ENCODE measurements at regions not wholly inside any gene's neighbourhood (a gene's known extent, or its start where the extent isn't known, plus 50 kb on each side); places are given as distances from the start of the nearest gene placed in this dataset.

- no peaks in the 10 kb centered on the region for H3K4me1 ChIP-seq (ENCODE audit: insufficient read depth, low read length, severe bottlenecking)
- H3K9me3 ChIP-seq (ENCODE audit: low read length): no peaks in the 10 kb centered on the region
- H3K4me3 ChIP-seq (ENCODE audit: low read depth, low read length, poor library complexity, severe bottlenecking): no peak overlapping the region
- no peak overlapping the region for H3K27ac ChIP-seq (ENCODE audit: low read depth, low read length, poor library complexity, severe bottlenecking)
- no peak overlapping the region for H3K4me2 ChIP-seq (ENCODE audit: low read length)
- H2AFZ ChIP-seq (ENCODE audit: low read length): no peak overlapping the region
- no peaks in the 10 kb centered on the region for H3K9me2 ChIP-seq (ENCODE audit: low read depth, low read length)
- TF ChIP-seq, protein P1, sequence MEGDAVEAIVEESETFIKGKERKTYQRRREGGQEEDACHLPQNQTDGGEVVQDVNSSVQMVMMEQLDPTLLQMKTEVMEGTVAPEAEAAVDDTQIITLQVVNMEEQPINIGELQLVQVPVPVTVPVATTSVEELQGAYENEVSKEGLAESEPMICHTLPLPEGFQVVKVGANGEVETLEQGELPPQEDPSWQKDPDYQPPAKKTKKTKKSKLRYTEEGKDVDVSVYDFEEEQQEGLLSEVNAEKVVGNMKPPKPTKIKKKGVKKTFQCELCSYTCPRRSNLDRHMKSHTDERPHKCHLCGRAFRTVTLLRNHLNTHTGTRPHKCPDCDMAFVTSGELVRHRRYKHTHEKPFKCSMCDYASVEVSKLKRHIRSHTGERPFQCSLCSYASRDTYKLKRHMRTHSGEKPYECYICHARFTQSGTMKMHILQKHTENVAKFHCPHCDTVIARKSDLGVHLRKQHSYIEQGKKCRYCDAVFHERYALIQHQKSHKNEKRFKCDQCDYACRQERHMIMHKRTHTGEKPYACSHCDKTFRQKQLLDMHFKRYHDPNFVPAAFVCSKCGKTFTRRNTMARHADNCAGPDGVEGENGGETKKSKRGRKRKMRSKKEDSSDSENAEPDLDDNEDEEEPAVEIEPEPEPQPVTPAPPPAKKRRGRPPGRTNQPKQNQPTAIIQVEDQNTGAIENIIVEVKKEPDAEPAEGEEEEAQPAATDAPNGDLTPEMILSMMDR (IDR thresholded peaks at IDR 0.05; ENCODE audit: low read length): no peak
- no peak for TF ChIP-seq EZH2 (IDR thresholded peaks at IDR 0.05; ENCODE audit: borderline replicate concordance, low read length)
- no peaks in the 10 kb centered on the region for H3F3A ChIP-seq (ENCODE audit: insufficient read depth, low read length)
- no peaks in the 10 kb centered on the region for H3K27me3 ChIP-seq (ENCODE audit: insufficient read depth, low read length)
- H4K20me1 ChIP-seq (ENCODE audit: insufficient read depth, low read length): no peaks in the 10 kb centered on the region
- no peak overlapping the region for H3K9ac ChIP-seq (ENCODE audit: low read length)
- no peaks in the 10 kb centered on the region for H3K79me2 ChIP-seq (ENCODE audit: insufficient read depth, low read length)
- no peaks in the 10 kb centered on the region for H3K36me3 ChIP-seq (ENCODE audit: insufficient read depth, low read length)
Observed at GRCh38 chr4:136371231-136371630, 1161.1 kb downstream of the PCDH18 start.

GRCh38 chr4:136369073-136369472, 1163.2 kb downstream of the PCDH18 start:
- TF ChIP-seq EZH2 (IDR thresholded peaks at IDR 0.05; ENCODE audit: borderline replicate concordance, low read length): no peak
- TF ChIP-seq, protein P1 (IDR thresholded peaks at IDR 0.05; ENCODE audit: low read length): no peak
- Histone ChIP-seq H2AFZ (ENCODE audit: low read length) (no peak overlapping the region), H3K36me3 (ENCODE audit: insufficient read depth, low read length) (no peaks in the 10 kb centered on the region)

GRCh38 chr4:136357556-136357955, 1174.7 kb downstream of the PCDH18 start:
- Histone ChIP-seq H3K9me3 (ENCODE audit: low read length) (no peaks in the 10 kb centered on the region), H3K9me2 (ENCODE audit: low read depth, low read length) (no peaks in the 10 kb centered on the region), H2AFZ (ENCODE audit: low read length) (no peak overlapping the region), H3K9ac (ENCODE audit: low read length) (no peak overlapping the region), H3K4me2 (ENCODE audit: low read length) (no peak overlapping the region), H3K4me1 (ENCODE audit: insufficient read depth, low read length, severe bottlenecking) (no peaks in the 10 kb centered on the region), H3K36me3 (ENCODE audit: insufficient read depth, low read length) (no peaks in the 10 kb centered on the region), H3K79me2 (ENCODE audit: insufficient read depth, low read length) (no peaks in the 10 kb centered on the region), H3K27ac (ENCODE audit: low read depth, low read length, poor library complexity, severe bottlenecking) (no peak overlapping the region), H4K20me1 (ENCODE audit: insufficient read depth, low read length) (no peaks in the 10 kb centered on the region), H3F3A (ENCODE audit: insufficient read depth, low read length) (no peaks in the 10 kb centered on the region), H3K4me3 (ENCODE audit: low read depth, low read length, poor library complexity, severe bottlenecking) (no peak overlapping the region), H3K27me3 (ENCODE audit: insufficient read depth, low read length) (no peaks in the 10 kb centered on the region)
- no peak for TF ChIP-seq EZH2 (IDR thresholded peaks at IDR 0.05; ENCODE audit: borderline replicate concordance, low read length)
- TF ChIP-seq, protein P1 (IDR thresholded peaks at IDR 0.05; ENCODE audit: low read length): no peak

More at GRCh38 chr4:136369073-136369472, 1163.2 kb downstream of the PCDH18 start:
- H3K4me2 ChIP-seq (ENCODE audit: low read length): no peak overlapping the region
- no peaks in the 10 kb centered on the region for H4K20me1 ChIP-seq (ENCODE audit: insufficient read depth, low read length)
- H3K9ac ChIP-seq (ENCODE audit: low read length): no peak overlapping the region
- H3F3A ChIP-seq (ENCODE audit: insufficient read depth, low read length): no peaks in the 10 kb centered on the region
- no peak overlapping the region for H3K27ac ChIP-seq (ENCODE audit: low read depth, low read length, poor library complexity, severe bottlenecking)
- no peaks in the 10 kb centered on the region for H3K9me3 ChIP-seq (ENCODE audit: low read length)
- no peak overlapping the region for H3K4me3 ChIP-seq (ENCODE audit: low read depth, low read length, poor library complexity, severe bottlenecking)
- no peaks in the 10 kb centered on the region for H3K4me1 ChIP-seq (ENCODE audit: insufficient read depth, low read length, severe bottlenecking)
- H3K27me3 ChIP-seq (ENCODE audit: insufficient read depth, low read length): no peaks in the 10 kb centered on the region
- H3K9me2 ChIP-seq (ENCODE audit: low read depth, low read length): no peaks in the 10 kb centered on the region
- H3K79me2 ChIP-seq (ENCODE audit: insufficient read depth, low read length): no peaks in the 10 kb centered on the region

Measured in OCI-LY1 (cell line).